Natural killer cell treated with Interleukin-12 subunit alpha and Interleukin-12 subunit beta and Interleukin-15 and Interleukin-18, amount 100 ng/mL, for 72 hours (primary cell): ENCODE measurements at regions not wholly inside any gene's neighbourhood (a gene's known extent, or its start where the extent isn't known, plus 50 kb on each side); places are given as distances from the start of the nearest gene placed in this dataset.

Experiments used
- ATAC-seq, 2 donors: fragments of 150-1000 bp; cut with Tn5 transposase in 1 of 2; sonication (Bioruptor Pico), chemical (Tn5 transposase) in 1 of 2; 2 replicates each; pipeline ENCODE4 v1.10.0; 2021
- DNase-seq: peaks from one replicate; pipeline ENCODE4 v3.0.0; 2022; ENCODE audit warnings: low spot score
- H3K27ac Mint-ChIP-seq, 2 donors: 1 replicate in 1 of 2; 2 replicates in 1 of 2; pipeline ENCODE4 v1.8.0; 2022; ENCODE audit warnings: mixed read lengths in 2 of 2, mild to moderate bottlenecking in 1 of 2, moderate library complexity in 1 of 2
- H3K27me3 Mint-ChIP-seq, 2 donors: 1 replicate in 1 of 2; 2 replicates in 1 of 2; pipeline ENCODE4 v1.8.0; 2022; ENCODE audit warnings: mixed read lengths in 2 of 2
- H3K36me3 Mint-ChIP-seq: one replicate; pipeline ENCODE4 v1.8.0; 2022; ENCODE audit warnings: mixed read lengths
- H3K4me1 Mint-ChIP-seq, 2 donors: 1 replicate in 1 of 2; 2 replicates in 1 of 2; pipeline ENCODE4 v1.8.0; 2022; ENCODE audit warnings: low read depth in 2 of 2, mixed read lengths in 2 of 2, mild to moderate bottlenecking in 1 of 2
- H3K4me3 Mint-ChIP-seq: one replicate; pipeline ENCODE4 v1.8.0; 2022; ENCODE audit warnings: mixed read lengths
- H3K9me3 Mint-ChIP-seq: 2 replicates; pipeline ENCODE4 v1.8.0; 2022; ENCODE audit warnings: mixed read lengths

DNA sequence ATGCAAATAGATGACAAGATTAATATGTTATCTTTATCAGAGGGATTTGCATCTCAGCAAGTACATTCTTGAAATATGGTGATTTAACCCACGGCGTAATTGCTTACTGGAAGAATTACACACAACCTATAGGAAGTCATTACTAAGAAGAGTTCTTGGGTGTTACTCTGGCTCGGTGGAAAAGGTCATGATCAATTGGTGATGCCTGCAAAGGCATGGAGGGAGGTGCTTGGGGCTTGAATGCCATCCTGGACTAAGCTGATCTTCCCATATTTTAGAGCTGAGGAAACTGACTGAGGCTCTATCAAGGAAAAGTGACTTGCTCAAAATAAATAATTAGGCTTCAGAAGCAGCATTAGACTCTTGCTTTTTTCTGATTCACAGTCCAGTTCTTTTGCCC is 137.5 kb upstream of the JUN start:
- H3K9me3 Mint-ChIP-seq: no peaks in the 10 kb centered on the region
- peaks cover 0 to 4% of the 10 kb centered on the region in 2 donors for H3K27me3 Mint-ChIP-seq
- no peak overlapping the region for H3K4me3 Mint-ChIP-seq
- ATAC-seq: no peak
- H3K4me1 Mint-ChIP-seq: peaks cover 11 to 21% of the 10 kb centered on the region in 2 donors
- DNase-seq: no peak
- H3K36me3 Mint-ChIP-seq: no peaks in the 10 kb centered on the region
- H3K27ac Mint-ChIP-seq: no peak overlapping the region

- no peaks in the 10 kb centered on the region for H3K9me3 Mint-ChIP-seq
- peaks cover 11 to 21% of the 10 kb centered on the region in 2 donors for H3K4me1 Mint-ChIP-seq
- H3K27me3 Mint-ChIP-seq: peaks cover 0 to 4% of the 10 kb centered on the region in 2 donors
- H3K36me3 Mint-ChIP-seq: no peaks in the 10 kb centered on the region
- H3K4me3 Mint-ChIP-seq: no peak overlapping the region
- ATAC-seq: no peak
- H3K27ac Mint-ChIP-seq: peak overlapping the region in 1 of 2 donors; percentile 63
- DNase-seq: no peak
Measured at GRCh38 chr1:58921751-58922150, 137.9 kb upstream of the JUN start.

DNA sequence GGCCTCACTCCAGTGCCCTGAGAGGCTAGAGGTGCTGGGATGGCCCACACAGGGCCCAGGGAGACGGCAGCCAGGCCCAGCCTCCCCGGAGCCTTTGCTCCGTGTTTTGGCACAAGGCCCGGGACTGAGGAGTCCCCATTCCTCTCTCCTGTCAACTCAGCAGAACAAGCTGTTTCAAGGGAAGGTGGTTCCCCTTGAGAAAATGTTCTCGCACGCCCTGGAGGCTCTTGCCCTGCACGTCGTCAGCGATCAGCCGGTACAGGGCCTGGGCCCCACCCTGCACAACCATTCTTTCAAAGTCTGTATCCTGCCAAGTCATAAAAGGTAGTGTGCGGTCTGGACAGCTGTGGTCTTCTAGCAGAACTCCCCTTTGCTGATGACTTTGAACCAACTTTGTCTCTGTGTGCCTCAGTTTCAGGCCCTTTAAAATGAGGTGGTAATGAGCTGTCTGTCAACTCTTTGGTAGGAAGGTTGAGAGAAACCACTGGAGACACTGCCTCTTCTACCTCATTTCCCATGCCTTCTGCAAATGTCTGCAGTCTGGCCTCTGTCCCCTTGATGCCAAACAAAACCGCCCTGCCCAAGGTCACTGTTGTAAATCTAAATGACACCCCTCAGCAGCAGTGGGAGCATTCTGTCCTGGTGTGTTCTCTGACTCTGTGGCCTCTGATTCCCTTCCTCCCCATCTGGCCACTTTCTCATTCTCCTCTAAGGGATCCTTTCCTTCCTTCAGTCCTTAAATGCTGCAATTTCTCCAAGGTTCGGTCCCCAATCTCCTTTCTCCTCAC is 138.6 kb upstream of the JUN start:
- peak overlapping the region in 1 of 2 donors; percentile 63 for H3K27ac Mint-ChIP-seq
- ATAC-seq (peak; percentile 77 to 96), DNase-seq (no peak)
- peaks cover 0 to 4% of the 10 kb centered on the region in 2 donors for H3K27me3 Mint-ChIP-seq
- no peak overlapping the region for H3K4me3 Mint-ChIP-seq
- no peaks in the 10 kb centered on the region for H3K36me3 Mint-ChIP-seq
- peaks cover 16 to 26% of the 10 kb centered on the region in 2 donors for H3K4me1 Mint-ChIP-seq
- no peaks in the 10 kb centered on the region for H3K9me3 Mint-ChIP-seq

DNA sequence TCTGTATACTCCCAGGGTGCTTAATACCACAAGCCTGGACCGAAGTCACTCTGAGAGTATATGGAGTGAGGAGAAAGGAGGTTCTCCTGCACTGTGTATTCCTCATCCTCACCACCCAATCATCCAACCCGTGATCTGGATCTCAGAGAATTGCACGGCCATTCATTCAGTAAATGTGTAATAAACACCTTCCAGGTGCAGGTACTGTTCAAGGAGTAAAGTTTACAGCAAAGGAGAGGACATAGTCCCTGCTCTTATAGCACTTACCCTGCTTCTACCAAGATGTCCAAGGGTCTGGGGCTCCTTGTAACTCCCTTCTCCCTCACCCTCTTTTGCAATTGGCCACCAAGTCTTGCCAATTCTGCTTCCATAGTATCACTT is 139.2 kb upstream of the JUN start:
- peak overlapping the region in 1 of 2 donors; percentile 63 for H3K27ac Mint-ChIP-seq

GRCh38 chr1:58924016-58924565 is 140.2 kb upstream of the JUN start:
- Mint-ChIP-seq H3K4me3 (no peak overlapping the region), H3K4me1 (peaks cover 16 to 26% of the 10 kb centered on the region in 2 donors), H3K27me3 (peaks cover 0 to 4% of the 10 kb centered on the region in 2 donors), H3K9me3 (no peaks in the 10 kb centered on the region), H3K36me3 (no peaks in the 10 kb centered on the region), H3K27ac (no peak overlapping the region)
- no peak for DNase-seq
- ATAC-seq: no peak

More for the DNA sequence above, 139.2 kb upstream of the JUN start:
- Mint-ChIP-seq H3K4me1 (peaks cover 16 to 27% of the 10 kb centered on the region in 2 donors), H3K9me3 (no peaks in the 10 kb centered on the region), H3K4me3 (no peak overlapping the region), H3K27me3 (peaks cover 0 to 4% of the 10 kb centered on the region in 2 donors), H3K36me3 (no peaks in the 10 kb centered on the region)
- no peak for ATAC-seq
- DNase-seq: no peak

DNA sequence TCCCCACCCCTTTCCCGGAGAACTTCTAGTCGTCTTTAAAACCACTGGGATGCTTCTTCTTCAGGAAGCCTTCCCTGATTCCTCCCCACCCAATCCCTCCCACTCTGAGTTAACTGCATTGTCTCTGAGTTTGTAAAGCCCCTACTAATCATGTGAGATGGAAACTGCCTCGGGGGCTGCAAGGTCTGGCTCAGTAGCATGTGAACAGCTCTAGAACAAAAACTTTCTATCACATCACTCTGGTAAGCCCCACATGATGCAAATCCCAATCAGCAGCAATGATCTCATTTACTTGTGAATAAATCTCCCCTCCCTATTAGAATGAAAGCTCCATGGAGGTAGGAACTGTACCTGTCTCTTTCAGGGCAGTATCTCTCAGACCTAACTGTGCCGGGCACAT is 141.0 kb upstream of the JUN start:
- DNase-seq (no peak), ATAC-seq (no peak)
- Mint-ChIP-seq H3K4me3 (no peak overlapping the region), H3K4me1 (peaks cover 13 to 22% of the 10 kb centered on the region in 2 donors), H3K27me3 (peaks cover 0 to 4% of the 10 kb centered on the region in 2 donors), H3K36me3 (no peaks in the 10 kb centered on the region), H3K9me3 (no peaks in the 10 kb centered on the region), H3K27ac (no peak overlapping the region)

- Mint-ChIP-seq H3K9me3 (no peaks in the 10 kb centered on the region), H3K27me3 (peaks cover 0 to 4% of the 10 kb centered on the region in 2 donors), H3K27ac (peak overlapping the region in 1 of 2 donors; percentile 6), H3K4me3 (no peak overlapping the region), H3K4me1 (peaks cover 13 to 22% of the 10 kb centered on the region in 2 donors), H3K36me3 (no peaks in the 10 kb centered on the region)
- DNase-seq (no peak), ATAC-seq (no peak)
Measured at GRCh38 chr1:58925247-58925646, 141.4 kb upstream of the JUN start.

- H3K4me1 Mint-ChIP-seq: peaks cover 13 to 22% of the 10 kb centered on the region in 2 donors
- H3K27me3 Mint-ChIP-seq: peaks cover 0 to 4% of the 10 kb centered on the region in 2 donors
- DNase-seq: no peak
- H3K4me3 Mint-ChIP-seq: no peak overlapping the region
- ATAC-seq: no peak
- H3K27ac Mint-ChIP-seq: no peak overlapping the region
- H3K9me3 Mint-ChIP-seq: no peaks in the 10 kb centered on the region
- no peaks in the 10 kb centered on the region for H3K36me3 Mint-ChIP-seq
Measured at GRCh38 chr1:58926152-58926551, 142.3 kb upstream of the JUN start.

- no peaks in the 10 kb centered on the region for H3K9me3 Mint-ChIP-seq
- no peak overlapping the region for H3K4me3 Mint-ChIP-seq
- no peak overlapping the region for H3K27ac Mint-ChIP-seq
- H3K4me1 Mint-ChIP-seq: peaks cover 15 to 25% of the 10 kb centered on the region in 2 donors
- H3K27me3 Mint-ChIP-seq: peaks cover 0 to 4% of the 10 kb centered on the region in 2 donors
- no peaks in the 10 kb centered on the region for H3K36me3 Mint-ChIP-seq
- DNase-seq (no peak), ATAC-seq (no peak)
Measured at GRCh38 chr1:58927041-58927721, 143.3 kb upstream of the JUN start.

DNA sequence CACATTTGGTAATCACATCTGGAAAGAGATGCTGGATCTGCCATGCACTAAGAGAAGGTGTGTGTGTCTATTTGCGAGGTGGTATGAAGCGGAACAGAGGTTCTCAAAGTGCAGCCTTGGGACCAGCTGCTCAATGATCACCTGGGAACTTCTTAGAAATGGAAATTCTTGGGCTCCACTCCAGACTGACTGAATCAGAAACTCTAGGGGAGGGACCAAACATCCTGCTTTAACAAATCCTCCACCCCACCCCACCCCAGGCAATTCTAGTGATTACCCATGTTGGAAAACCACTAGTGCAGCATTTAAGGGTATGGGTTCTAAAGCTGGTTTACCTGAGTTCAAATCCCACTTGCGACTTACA is 143.9 kb upstream of the JUN start:
- DNase-seq (no peak), ATAC-seq (no peak)
- H3K27me3 Mint-ChIP-seq: peaks cover 0 to 3% of the 10 kb centered on the region in 2 donors
- no peaks in the 10 kb centered on the region for H3K9me3 Mint-ChIP-seq
- peaks cover 18 to 25% of the 10 kb centered on the region in 2 donors for H3K4me1 Mint-ChIP-seq
- no peak overlapping the region for H3K27ac Mint-ChIP-seq
- H3K4me3 Mint-ChIP-seq: no peak overlapping the region
- H3K36me3 Mint-ChIP-seq: no peaks in the 10 kb centered on the region

GRCh38 chr1:58928514-58928913 is 144.7 kb upstream of the JUN start:
- Mint-ChIP-seq H3K4me3 (no peak overlapping the region), H3K4me1 (peaks cover 20 to 25% of the 10 kb centered on the region in 2 donors), H3K27ac (no peak overlapping the region), H3K27me3 (no peaks in the 10 kb centered on the region), H3K36me3 (no peaks in the 10 kb centered on the region), H3K9me3 (no peaks in the 10 kb centered on the region)
- DNase-seq: no peak
- ATAC-seq: no peak

DNA sequence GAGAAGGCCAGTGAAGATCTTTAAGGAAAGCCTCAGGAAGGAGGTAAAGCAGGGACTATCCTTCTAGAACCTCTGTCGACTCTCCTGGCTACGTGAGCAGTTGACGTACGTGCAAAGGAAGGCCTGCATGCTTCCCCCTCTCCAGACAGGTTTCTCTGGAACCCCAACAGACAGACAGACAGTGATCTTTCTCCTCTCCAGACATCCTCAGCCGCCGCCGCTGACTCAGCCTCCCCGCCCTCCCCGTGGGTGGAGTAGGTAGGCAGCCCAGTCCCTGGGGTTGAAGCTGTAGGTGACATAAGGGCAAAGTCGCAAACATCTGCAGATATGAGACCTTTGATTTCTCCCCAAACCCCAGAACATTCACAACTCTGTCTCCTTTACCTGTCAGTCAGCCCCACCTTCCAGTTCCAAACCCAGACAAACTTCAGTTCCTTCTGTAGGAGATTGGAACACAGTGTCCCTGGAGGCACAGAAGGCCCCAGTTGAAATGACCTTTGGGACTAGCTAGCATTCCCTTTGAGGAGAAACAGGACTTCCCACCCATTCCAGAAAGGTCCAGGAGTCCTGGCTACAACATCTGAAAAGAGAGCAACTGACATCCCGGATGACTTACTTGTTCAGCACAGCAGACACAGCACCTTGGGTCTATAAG is 146.0 kb upstream of the JUN start:
- DNase-seq: no peak
- Mint-ChIP-seq H3K4me1 (peaks cover 23 to 29% of the 10 kb centered on the region in 2 donors), H3K4me3 (no peak overlapping the region), H3K27ac (no peak overlapping the region), H3K36me3 (no peaks in the 10 kb centered on the region), H3K27me3 (no peaks in the 10 kb centered on the region), H3K9me3 (no peaks in the 10 kb centered on the region)
- no peak for ATAC-seq

DNA sequence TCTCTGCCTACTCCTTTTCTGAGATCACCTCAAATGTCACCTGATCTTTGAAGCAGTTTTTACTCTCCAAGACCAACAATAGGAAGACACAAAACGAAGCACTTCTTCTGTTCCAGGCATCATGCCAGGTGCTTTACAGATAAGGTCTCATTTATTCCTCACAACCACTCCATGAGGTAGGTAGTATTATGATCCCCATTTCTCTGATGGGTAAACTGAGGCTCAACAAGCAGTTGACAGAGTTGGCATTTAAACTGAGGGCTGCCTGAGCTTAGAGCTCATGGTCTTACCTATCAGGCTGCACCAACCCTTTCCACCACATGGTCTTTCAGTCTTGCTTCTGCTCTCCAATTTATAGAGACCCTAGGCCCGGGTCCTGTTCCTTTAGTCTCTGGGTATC is 147.2 kb upstream of the JUN start:
- H3K9me3 Mint-ChIP-seq: no peaks in the 10 kb centered on the region

DNA sequence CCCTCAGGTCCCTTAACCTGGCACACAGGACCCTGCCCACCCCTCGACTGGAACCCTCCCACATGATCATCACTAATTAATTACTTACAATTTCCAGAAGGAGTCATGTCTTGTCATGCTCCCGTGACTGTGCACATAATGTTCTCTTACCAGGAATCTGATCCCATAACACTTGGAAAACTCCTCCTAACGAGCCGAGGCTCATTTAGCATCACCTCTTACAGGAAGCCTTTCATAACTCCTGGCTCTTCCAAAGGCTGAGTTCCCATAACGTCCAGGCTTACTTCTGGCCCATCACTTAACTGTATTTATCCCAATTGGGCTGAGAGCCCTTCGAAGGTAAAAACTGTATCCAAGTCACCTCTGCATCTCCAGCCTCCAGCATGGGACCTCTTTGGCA is 147.9 kb upstream of the JUN start:
- Mint-ChIP-seq H3K36me3 (no peaks in the 10 kb centered on the region), H3K4me3 (no peak overlapping the region), H3K4me1 (peaks cover 23 to 29% of the 10 kb centered on the region in 2 donors), H3K9me3 (no peaks in the 10 kb centered on the region), H3K27ac (peak overlapping the region; percentile 2 to 62), H3K27me3 (no peaks in the 10 kb centered on the region)
- ATAC-seq (no peak), DNase-seq (no peak)

More for the DNA sequence above, 147.2 kb upstream of the JUN start:
- H3K27me3 Mint-ChIP-seq: no peaks in the 10 kb centered on the region
- H3K4me3 Mint-ChIP-seq: no peak overlapping the region
- ATAC-seq: no peak
- no peak for DNase-seq
- H3K36me3 Mint-ChIP-seq: no peaks in the 10 kb centered on the region
- no peak overlapping the region for H3K27ac Mint-ChIP-seq
- H3K4me1 Mint-ChIP-seq: peaks cover 23 to 29% of the 10 kb centered on the region in 2 donors
